ENCODE measurements at regions not wholly inside any gene's neighbourhood (a gene's known extent, or its start where the extent isn't known, plus 50 kb on each side); places are given as distances from the start of the nearest gene placed in this dataset.
"Not testable (repeated sequence)": the region's sequence is repeated elsewhere in the genome, so short reads cannot be mapped to it uniquely, and the experiment has no call there.

DNA sequence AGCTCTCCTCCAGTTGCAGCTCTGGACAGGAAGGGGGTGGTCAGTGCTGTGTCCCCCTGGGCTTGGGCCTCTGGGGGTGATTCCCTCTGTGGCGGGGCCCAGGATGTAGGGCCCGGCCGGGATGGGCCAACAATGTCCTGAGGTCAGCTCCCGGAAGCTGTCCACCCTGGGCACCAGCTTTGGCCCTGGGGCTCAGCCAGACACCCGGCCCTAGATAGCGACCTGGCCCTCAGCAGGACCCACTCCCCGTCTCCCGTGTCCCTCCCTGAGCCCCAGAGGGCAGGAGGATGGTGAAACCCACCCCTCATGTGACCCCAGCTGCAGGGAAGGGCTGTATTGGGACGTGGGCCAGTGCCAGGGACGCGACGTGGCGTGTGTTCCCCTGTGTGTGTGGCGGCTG lies 96.8 kb downstream of the TMEM121 start:
- not testable (repeated sequence) for DNase-seq

DNA sequence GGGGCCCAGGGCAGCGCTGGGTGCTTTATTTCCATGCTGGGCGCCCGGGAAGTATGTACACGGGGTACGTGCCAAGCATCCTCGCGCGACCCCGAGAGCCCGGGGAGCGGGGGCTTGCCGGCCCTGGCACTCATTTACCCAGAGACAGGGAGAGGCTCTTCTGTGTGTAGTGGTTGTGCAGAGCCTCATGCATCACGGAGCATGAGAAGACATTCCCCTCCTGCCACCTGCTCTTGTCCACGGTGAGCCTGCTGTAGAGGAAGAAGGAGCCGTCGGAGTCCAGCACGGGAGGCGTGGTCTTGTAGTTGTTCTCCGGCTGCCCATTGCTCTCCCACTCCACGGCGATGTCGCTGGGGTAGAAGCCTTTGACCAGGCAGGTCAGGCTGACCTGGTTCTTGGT lies 98.0 kb downstream of the TMEM121 start:
- not testable (repeated sequence) for DNase-seq

DNA sequence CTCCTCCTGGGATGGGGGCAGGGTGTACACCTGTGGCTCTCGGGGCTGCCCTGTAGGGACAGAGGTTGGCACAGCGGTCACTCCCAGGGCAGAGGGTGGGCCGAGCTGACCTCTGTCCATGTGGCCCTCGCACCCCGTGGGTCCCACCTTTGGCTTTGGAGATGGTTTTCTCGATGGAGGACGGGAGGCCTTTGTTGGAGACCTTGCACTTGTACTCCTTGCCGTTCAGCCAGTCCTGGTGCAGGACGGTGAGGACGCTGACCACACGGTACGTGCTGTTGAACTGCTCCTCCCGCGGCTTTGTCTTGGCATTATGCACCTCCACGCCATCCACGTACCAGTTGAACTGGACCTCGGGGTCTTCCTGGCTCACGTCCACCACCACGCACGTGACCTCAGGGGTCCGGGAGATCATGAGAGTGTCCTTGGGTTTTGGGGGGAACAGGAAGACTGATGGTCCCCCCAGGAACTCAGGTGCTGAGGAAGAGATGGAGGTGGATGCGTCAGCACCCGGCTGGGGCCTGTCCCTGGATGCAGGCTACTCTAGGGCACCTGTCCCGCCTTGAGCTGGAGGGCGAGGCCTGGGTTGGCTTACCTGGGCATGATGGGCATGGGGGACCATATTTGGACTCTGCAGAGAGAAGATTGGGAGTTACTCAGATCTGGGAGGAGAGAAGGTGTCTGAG lies 98.5 kb downstream of the TMEM121 start:
- not testable (repeated sequence) for DNase-seq

DNA sequence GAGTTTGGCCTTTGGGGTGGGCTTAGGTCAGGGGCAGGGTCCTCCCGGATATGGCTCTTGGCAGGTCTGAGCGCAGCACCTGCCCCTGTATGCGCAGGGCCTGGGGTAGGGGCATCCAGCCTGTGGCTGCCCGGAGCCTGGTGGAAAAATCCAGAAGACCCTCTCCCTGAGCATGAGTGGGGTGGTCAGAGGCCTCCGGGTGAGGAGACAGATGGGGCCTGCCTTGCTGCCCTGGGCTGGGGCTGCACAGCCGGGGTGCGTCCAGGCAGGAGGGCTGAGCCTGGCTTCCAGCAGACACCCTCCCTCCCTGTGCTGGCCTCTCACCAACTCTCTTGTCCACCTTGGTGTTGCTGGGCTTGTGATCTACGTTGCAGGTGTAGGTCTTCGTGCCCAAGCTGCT lies 99.1 kb downstream of the TMEM121 start:
- DNase-seq: not testable (repeated sequence)

DNA sequence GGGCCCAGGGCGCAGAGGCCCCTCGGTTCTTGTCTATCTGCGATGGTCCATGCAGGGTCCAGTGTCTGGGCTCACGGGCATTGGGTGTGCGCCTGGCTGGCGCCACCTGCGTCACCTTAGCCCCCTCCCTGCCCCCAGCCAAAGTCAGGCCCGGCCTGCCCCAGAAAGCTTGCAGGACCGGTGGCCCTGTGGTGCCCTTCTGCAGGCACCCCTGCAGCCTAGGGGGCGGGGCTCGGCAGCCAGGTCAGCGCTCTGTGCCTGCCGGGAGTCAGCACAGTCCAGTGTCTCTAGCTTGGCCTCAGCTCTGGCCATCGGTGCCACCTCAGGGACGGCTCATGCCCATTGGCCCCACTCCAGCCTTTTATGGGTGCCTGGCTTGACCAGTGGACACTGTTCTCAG lies 99.7 kb downstream of the TMEM121 start:
- DNase-seq: not testable (repeated sequence)

DNA sequence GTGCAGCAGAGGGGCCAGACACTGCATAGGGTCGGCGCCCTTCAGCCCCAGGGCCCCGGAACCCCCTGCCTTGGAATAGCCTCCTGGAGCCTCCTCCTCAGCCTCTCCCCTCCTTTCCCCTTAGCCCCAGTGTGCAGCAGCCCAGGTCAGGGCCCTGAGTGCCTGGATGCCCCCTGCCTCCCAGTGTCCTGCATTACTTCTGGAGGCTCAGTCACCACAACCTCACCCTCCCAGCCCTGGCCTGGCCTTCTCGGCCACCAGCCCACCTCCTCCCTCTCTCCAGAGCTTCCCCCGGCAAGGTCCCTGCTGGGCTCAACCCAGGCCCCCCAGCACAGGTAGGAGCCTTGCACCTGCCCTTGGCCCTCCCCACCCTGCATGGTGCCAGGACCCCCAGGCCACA lies 100.3 kb downstream of the TMEM121 start:
- not testable (repeated sequence) for DNase-seq

DNA sequence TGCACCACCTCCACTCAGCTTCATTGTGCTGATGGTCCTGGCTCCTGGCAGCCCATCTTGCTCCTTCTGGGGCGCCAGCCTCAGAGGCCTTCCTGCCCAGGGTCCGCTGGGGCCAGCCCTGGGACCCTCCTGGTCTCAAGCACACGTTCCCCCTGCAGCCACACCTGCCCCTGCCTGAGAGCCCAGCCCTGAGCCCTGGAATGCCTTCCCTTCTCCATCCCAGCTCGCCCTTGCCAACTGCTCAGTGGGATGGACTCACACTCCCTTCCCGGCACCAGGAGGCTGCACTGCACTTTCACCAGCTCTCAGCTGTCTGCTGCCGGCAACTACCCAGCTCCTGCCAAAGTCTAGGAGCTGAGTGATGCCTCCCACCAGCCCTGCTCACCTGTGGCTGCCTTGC lies 100.9 kb downstream of the TMEM121 start:
- DNase-seq: not testable (repeated sequence)

DNA sequence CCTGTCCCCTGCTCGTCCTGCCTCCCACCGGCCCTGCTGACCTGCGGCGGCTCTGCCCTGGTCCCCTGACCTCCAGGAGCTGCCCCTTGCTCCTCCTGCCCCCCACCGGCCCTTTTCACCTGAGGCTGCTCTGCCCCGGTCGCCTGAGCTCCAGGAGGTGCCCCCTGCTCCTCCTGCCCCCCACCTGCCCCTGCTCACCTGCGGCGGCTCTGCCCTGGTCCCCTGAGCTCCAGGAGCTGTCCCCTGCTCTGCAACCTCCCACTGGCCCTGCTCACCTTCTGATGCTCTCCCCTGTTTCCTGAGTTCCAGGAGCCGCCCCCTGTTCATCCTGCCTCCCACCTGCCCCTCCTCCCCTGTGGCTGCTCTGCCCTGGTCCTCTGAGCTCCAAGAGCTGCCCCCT lies 101.3 kb downstream of the TMEM121 start:
- DNase-seq: no peak

DNA sequence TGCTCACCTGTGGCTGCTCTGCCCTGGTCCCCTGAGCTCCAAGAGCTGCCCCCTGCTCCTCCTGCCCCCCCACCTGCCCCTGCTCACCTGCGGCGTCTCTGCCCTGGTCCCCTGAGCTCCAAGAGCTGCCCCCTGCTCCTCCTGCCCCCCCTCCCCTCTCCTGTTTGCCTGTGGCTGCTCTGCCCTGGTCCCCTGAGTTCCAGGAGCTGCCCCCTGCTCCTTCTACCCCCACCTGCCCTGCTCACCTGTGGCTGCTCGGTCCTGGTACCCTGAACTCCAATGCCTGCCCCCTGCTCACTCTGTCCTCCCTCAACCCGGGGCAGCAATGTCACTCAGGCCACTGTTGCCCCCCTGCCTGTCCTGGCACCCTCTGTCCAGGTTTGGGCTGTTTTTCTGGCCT lies 101.7 kb downstream of the TMEM121 start:
- not testable (repeated sequence) for DNase-seq

DNA sequence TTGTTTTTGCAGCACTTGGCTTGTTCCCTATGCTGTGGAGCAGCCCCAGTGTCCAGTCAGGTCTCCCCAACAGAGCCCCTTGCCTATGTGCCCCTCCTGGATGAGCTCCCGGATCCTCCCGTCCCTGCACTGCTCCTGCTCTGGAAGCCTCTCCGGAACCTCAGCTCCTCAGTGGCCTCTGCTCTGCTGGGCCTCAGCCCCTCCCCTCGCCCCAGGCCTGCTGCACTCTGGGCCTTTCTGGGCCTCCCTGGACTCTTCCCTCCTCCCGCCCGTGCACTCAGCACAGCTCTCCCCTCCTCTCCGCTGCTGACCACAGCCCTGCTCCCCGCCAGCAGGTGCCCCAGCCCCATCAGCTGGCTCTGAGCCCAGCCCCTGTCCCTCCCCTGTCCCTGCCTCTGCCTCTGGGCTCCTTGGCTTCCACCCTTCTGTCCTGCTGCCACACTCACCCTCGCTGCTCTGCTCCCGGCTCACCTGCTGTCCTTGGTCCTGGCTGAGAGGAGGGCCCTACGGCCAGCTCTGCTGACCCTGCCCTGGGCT lies 102.2 kb downstream of the TMEM121 start:
- not testable (repeated sequence) for DNase-seq

DNA sequence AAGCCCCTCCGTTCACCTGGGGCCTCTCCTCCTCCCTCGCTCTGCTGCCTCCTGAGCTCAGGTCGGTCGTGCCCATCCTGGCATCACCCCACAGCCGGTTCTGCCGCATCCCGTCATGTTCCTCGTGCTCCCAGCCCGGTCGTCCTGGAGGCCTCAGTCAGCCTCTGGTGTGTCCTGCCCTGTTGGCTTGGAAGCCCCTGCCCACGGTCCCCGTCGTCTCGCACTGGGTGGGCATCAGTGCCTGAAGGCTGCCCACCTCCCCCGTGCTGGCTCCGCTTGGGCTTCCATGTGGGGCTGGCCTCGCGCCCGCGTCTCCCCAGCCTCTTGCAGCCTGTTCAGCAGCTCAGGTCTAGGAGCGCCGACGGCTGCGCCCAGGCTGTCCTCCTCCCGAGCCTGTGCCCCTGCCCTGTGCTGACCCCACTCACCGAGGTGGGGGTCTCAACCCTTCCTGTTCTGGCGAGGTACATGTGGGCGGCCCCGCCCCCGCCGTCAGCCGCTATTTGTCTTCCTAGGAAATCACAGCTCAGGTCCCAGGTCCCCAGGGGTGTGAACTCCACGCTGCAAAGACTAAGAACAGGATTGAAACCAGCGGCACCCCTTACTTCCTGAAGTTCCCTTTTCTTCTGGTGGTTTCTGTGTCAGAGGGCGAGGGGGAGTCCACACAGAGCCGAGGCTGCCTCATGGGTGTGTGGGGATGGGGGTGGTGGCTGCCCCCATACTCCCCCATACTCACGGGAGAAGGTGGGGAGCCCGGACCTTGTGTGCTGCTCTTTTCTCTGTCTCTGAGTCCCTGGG lies 102.9 kb downstream of the TMEM121 start:
- DNase-seq: not testable (repeated sequence)

DNA sequence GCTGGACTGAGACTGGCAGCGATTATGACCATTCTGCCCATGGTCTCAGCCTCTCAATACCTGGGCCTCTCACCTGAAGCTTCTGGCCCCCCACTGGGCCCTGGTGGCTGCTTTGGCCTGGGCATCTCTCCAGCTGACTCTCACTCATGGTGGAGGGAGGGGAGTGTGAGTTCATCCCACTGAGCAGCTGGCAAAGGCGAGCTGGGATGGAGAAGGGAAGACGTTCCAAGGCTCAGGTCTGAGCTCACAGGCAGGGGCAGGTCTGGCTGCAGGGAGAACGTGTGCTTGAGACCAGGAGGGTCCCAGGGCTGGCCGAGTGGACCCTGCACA lies 103.5 kb downstream of the TMEM121 start:
- no peak for DNase-seq

DNA sequence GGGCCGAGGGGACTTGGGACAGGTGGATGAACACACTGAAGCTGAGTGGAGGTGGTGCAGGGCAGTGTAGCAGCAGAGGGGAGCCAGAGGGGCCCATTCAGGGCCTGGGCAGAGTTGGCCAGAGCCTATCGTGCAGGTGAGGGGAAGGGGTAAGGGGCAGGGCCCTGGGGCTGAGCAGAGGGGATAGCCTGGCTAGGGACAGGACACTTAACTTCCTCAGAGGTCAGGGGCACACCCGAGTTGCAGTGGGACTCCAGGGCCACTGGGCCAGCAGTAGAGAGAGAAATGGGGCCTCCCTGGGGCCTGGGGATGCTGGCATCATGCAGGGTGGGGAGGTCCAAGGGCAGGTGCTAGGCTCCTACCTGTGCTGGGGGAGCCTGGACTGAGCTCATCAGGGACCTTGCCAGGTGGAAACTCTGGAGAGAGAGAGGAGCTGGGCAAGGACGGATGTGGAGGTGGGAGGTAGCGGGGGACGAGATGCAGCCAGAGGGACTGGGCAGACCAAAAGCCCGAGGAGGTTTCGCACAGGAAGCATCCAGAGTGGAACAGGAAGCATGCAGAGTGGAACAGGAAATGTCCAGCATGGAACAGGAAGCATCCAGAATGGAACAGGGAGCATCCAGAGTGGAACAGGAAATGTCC lies 104.0 kb downstream of the TMEM121 start:
- not testable (repeated sequence) for DNase-seq

DNA sequence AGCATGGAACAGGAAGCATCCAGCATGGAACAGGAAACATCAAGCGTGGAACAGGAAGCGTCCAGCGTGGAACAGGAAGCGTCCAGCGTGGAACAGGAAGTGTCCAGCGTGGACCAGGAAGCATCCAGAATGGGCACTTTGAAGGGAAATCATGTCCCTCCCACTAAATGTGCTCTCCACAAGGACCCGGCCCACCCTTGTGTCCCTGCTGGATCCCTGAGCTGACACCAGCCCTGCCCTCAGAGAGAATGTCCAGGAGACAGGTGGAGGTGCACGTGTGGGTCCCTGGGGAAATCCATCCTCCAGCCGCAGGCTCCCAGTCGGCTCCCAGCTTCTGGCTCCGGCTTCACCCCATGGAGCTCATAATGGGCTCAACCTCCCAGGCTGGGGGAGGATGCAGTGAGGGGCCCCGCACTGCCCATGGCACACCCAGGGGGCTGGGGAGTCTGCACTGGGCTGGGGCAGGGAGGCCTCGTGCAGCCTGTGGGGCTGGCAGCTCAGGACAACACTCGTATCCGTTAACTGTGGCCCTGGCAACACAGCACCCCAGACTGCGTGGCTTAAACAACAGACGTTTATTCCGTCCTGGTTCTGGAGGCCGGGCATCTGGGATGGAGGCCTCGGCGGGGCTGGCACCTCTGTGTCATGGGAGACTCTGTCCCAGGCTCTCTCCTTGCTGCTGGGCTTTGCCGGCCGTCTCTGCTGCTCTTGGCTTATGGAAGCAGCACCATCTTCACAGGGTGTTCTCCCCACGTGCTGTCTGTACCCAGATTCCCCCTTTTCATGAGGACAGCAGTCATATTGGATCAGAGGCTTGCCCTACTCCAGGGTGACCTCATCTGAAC lies 104.8 kb downstream of the TMEM121 start:
- DNase-seq: not testable (repeated sequence)

DNA sequence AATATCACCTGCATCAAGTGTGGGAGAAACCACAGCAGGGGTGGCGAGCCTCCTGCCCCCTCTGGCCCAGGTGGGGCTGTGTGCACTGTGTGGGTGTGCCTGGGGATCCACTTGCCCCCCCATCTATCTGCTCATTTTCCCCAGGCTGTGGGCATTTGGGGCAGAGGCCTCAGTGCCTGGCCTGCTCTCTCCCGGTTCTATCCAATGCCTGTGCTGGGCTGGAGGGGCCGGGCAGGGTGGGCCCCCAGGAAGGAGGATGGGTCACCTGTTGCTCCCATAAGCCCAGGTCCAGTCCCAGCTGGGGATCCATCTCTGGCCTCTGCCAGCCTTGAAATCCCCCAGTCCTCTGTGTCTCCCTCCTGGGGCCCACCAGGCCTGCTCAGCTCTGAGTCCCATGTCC lies 105.6 kb downstream of the TMEM121 start:
- no peak for DNase-seq

DNA sequence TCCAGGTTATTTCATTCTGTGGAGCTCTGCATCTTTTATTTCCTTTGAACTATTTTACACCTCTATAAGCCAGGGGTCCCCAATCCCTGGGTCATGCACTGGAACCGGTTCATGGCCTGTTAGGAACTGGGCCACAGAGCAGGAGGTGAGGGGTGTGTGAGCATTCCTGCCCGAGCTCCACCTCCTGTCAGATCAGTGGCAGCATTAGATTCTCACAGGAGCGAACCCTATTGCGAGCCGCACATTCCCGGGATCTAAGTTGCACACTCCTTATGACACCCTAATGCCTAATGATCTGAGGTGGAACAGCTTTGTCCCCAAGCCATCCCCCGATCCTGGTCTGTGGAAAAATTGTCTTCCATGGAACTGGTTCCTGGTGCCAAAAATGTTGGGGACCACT lies 107.2 kb downstream of the TMEM121 start:
- not testable (repeated sequence) for DNase-seq

DNA sequence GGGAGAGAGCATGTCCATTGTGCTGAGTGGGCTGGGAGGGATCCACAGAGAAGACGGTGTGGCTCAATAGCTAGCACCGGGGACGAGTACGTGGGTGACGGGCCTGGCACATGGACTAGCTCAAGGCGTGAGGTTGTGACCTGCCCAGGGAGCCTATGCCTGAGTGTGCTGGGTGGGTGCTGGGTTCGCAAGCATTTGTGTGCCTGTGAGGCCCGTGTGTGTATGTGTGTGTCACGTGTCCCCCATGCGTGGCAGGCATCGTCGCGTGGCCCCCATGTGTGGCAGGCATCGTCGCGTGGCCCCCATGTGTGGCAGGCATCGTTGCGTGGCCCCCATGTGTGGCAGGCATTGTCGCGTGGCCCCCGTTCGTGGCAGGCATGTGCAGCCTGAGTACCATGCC lies 109.2 kb downstream of the TMEM121 start:
- no peak for DNase-seq

DNA sequence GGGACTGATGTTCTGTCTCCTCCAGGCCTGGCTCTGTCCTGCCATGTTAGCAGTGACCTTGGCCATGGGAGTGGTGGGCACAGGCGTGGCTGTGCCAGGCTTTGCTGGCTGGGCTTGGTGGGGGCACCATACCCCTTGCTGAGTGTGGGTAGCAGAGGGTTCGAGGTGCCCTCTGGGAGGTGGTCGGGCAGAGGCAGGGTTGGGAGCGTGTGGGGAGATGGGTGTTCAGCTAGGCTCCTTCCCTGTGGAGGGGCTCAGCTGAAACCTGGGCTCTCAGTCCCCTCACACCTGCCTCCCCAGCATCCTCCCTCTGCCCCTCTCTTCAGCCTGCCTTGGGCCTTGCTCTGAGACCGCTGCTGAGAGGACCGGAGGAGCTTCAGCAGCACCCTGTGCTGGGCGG lies 109.6 kb downstream of the TMEM121 start:
- not testable (repeated sequence) for DNase-seq

DNA sequence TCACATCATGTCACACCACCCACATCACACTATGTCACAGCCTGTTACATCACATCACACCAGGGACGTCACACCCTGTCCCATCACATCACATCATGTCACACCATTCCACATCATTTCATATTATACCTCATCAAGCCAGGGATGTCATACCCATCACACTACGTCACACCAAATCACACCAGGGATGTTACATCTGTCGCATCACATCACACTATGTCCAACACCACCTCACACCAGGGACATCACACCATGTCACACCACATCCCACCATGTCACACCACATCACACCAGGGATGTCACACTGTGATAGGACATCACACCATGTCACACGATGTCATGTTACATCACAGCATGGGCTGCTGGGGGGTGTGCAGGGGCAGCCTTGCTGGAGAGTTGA lies 110.6 kb downstream of the TMEM121 start:
- DNase-seq: no peak

DNA sequence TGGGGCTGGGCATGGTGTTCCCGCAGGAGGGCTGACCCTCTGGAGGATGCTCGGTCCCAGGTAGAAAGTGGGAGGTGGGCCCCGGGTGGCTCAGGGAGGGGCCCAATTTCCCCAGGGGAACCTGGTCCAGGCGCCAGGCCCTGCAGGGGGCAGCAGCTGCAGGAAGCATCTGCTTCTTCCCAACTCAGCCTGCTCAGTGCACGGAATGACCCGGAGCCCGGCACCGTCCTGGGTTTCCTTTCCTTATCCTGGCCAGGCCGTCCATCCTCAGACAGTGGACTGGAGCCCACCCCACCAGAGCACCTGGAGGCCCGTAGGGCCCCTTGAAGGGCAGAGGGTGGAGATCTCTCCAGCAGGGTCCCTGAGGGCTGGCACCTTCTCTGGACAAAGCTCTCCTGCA lies 111.0 kb downstream of the TMEM121 start:
- DNase-seq: not testable (repeated sequence)

DNA sequence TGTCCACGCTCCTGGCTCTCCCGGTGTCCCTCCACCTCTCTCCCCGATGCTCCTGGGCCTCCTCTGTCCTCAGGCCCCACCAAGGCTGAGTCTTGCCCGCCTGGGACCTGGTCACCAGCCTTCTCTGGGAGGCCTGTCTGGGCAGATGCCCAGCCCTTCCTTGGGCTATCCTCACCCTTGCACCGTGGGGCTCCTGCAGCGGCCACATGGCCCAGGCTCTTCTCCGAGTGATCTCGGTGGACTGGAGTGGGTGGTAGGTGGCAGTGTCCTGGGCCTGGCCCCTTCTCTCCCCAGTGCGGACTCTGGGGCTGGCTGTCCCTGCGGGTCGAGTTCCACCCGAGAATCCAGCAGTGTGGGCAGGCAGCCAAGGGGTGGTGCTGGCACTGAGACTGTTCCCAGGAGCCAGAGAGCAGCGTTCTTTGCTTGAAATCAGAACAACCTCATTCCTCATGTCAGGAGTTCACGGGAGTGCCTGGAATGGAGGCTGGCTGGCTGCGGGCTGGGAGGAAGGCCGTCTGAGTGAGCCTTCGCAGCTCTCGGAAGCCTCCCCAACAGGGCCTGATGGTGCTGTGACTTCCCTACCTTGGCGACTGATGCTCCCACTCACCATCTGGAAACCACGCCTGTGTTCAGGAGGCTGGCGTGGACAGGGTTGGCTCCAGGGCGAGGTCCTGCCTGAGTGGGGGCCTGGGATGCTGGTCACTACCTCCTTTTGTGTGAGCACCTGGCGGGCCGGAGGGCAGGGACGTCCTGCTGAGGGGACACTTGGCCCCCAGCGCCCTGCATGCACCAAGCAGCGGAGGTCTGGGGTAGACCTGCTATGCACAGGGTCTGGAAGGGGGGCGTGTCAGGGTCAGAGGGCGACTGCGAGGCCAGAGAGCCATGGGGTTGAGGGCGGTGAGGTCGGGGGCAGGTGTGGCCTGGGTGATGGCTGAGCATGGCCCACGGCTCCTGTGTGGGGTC lies 113.9 kb downstream of the TMEM121 start:
- not testable (repeated sequence) for DNase-seq
